ENCODE measurements at regions not wholly inside any gene's neighbourhood (a gene's known extent, or its start where the extent isn't known, plus 50 kb on each side); places are given as distances from the start of the nearest gene placed in this dataset.

DNA sequence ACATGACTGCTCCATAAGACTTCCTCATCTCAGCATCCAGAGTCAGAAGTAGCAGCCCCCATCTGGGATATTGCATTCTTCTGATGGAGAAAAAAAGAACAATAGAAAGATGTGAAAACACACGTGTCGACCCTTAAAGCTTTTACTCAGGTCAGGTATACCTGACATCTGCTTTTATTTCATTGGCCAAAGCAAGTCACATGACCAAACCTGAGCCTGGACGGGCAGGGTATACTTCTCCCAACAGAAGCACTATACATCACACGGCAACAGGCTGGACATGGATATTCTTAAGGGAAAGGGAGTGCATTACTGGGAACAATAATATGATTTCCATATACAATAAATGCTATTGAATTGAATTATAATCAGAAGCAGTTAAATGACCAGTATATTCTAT is 243.3 kb downstream of the LMO4 start:
- Histone ChIP-seq H3K27ac (ENCODE audit: insufficient read depth, low read length, poor library complexity, severe bottlenecking) (no peak overlapping the region), H3K36me3 (ENCODE audit: control insufficient read depth, insufficient read depth, low read length) (no peaks in the 10 kb centered on the region), H3K4me1 (ENCODE audit: control insufficient read depth, insufficient read depth, low read length, poor library complexity, severe bottlenecking) (no peaks in the 10 kb centered on the region), H3K9me3 (ENCODE audit: control insufficient read depth, low read length) (no peaks in the 10 kb centered on the region), H3K27me3 (replicated peaks; ENCODE audit: control insufficient read depth, insufficient read depth, low read length, poor library complexity, severe bottlenecking) (no peaks in the 10 kb centered on the region), H3K4me3 (ENCODE audit: insufficient read depth, low read depth, low read length, poor library complexity, severe bottlenecking) (no peak overlapping the region)
- DNase-seq = no peak

DNA sequence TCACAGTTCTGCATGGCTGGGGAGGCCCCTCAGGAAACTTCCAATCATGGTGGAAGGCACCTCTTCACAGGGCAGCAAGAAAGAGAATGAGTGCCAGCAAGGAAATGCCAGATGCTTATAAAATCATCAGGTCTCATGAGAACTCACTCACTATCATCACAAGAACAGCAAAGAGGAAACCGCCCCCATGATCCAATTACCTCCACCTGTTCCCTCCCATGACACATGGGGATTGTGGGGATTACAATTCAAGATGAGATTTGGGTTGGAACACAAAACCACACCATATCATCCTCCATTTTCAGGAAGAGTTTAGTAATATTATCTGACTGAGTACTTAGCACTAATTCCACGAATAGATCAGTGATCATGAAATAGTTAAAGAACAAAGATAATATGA is 244.2 kb downstream of the LMO4 start:
- no peak for DNase-seq
- Histone ChIP-seq H3K27me3 (replicated peaks; ENCODE audit: control insufficient read depth, insufficient read depth, low read length, poor library complexity, severe bottlenecking) (no peaks in the 10 kb centered on the region), H3K4me3 (ENCODE audit: insufficient read depth, low read depth, low read length, poor library complexity, severe bottlenecking) (no peak overlapping the region), H3K9me3 (ENCODE audit: control insufficient read depth, low read length) (no peaks in the 10 kb centered on the region), H3K4me1 (ENCODE audit: control insufficient read depth, insufficient read depth, low read length, poor library complexity, severe bottlenecking) (no peaks in the 10 kb centered on the region), H3K27ac (ENCODE audit: insufficient read depth, low read length, poor library complexity, severe bottlenecking) (no peak overlapping the region), H3K36me3 (ENCODE audit: control insufficient read depth, insufficient read depth, low read length) (no peaks in the 10 kb centered on the region)

DNA sequence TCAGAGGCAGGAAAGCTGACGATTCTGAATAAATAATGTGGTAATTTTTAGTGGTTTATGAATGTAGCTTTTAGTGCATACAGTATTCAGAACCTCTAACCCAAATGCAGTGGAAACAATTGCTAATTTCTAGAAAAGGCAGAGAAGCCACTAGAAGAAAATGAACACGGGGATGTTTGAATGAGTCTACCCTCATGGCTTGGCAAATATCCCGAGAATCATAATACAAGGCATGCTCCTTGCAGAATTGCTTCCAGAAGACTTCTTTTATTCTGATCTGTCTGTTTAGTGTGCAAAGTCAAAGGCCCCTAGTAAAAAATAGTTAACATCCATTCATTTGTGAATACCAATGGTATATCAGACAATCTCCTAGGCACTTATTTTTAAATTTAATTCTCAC is 246.8 kb downstream of the LMO4 start:
- Histone ChIP-seq H3K9me3 (ENCODE audit: control insufficient read depth, low read length) (no peaks in the 10 kb centered on the region), H3K27ac (ENCODE audit: insufficient read depth, low read length, poor library complexity, severe bottlenecking) (no peak overlapping the region), H3K4me3 (ENCODE audit: insufficient read depth, low read depth, low read length, poor library complexity, severe bottlenecking) (no peak overlapping the region), H3K27me3 (replicated peaks; ENCODE audit: control insufficient read depth, insufficient read depth, low read length, poor library complexity, severe bottlenecking) (no peaks in the 10 kb centered on the region), H3K4me1 (ENCODE audit: control insufficient read depth, insufficient read depth, low read length, poor library complexity, severe bottlenecking) (no peaks in the 10 kb centered on the region), H3K36me3 (ENCODE audit: control insufficient read depth, insufficient read depth, low read length) (no peaks in the 10 kb centered on the region)
- no peak for DNase-seq

DNA sequence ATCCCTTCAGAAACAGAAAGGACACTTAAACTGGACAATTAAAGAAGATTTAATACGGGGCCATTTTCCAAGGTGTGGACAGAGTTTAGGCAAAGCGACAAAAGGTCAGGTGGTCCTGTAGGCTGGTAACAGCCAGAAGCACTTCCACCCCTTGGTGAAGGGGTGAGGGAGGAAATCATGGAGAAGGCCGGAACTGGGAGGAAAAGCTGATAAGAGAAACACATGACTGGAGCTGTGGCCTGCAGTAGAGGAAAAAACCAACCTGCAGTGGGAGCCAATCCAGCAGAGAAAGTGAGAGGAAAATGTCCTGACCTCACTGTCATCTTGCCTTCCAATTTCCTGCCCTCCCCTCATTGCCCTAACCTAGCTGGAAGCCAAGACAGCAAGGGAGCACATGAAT is 249.8 kb downstream of the LMO4 start:
- no peak for DNase-seq
- Histone ChIP-seq H3K36me3 (ENCODE audit: control insufficient read depth, insufficient read depth, low read length) (no peaks in the 10 kb centered on the region), H3K4me3 (ENCODE audit: insufficient read depth, low read depth, low read length, poor library complexity, severe bottlenecking) (no peak overlapping the region), H3K27ac (ENCODE audit: insufficient read depth, low read length, poor library complexity, severe bottlenecking) (no peak overlapping the region), H3K9me3 (ENCODE audit: control insufficient read depth, low read length) (no peaks in the 10 kb centered on the region), H3K27me3 (replicated peaks; ENCODE audit: control insufficient read depth, insufficient read depth, low read length, poor library complexity, severe bottlenecking) (no peaks in the 10 kb centered on the region), H3K4me1 (ENCODE audit: control insufficient read depth, insufficient read depth, low read length, poor library complexity, severe bottlenecking) (no peaks in the 10 kb centered on the region)

DNA sequence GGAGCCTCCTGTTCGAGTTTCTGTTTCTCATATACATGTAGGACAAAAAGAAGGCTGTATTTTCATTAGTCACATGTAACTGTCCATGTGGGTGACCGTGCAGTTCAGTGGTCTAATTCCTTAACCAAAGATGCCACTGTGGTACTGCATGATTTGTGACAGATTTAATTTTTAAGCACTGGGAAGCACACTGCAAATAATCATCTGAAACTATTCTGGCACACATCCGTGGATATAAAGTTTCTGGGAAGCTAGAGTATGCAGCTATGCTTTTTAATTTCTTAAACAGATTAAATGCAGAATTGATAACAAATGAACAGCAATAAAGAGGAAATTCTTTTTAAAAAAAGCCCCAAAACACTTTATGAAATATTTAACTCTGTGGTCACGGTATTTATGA is 254.8 kb downstream of the LMO4 start:
- H3K36me3 ChIP-seq (ENCODE audit: control insufficient read depth, insufficient read depth, low read length) = no peaks in the 10 kb centered on the region
- H3K4me3 ChIP-seq (ENCODE audit: insufficient read depth, low read depth, low read length, poor library complexity, severe bottlenecking) = no peak overlapping the region
- no peaks in the 10 kb centered on the region for H3K9me3 ChIP-seq (ENCODE audit: control insufficient read depth, low read length)
- no peaks in the 10 kb centered on the region for H3K27me3 ChIP-seq (replicated peaks; ENCODE audit: control insufficient read depth, insufficient read depth, low read length, poor library complexity, severe bottlenecking)
- no peak for DNase-seq
- H3K4me1 ChIP-seq (ENCODE audit: control insufficient read depth, insufficient read depth, low read length, poor library complexity, severe bottlenecking) = no peaks in the 10 kb centered on the region
- H3K27ac ChIP-seq (ENCODE audit: insufficient read depth, low read length, poor library complexity, severe bottlenecking) = no peak overlapping the region

DNA sequence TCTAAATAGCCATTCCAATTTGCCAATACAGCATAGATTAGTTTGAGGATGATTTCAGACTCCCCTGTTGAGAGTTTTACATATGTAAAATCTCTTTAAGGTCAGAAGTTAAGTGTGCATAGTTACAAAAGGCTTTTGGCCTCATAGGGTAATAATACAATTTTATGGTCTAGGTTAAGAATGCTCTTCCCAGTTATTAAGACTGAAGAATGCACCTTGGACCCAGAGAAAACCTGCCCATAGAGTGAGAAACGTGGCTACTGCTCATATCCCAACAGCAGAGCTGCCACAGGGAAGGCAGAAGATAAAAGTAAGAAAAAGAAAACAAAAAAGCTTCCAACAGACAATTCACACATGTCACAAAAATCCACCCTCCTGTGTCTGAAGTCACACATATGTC is 255.9 kb downstream of the LMO4 start:
- no peaks in the 10 kb centered on the region for H3K36me3 ChIP-seq (ENCODE audit: control insufficient read depth, insufficient read depth, low read length)
- no peak overlapping the region for H3K4me3 ChIP-seq (ENCODE audit: insufficient read depth, low read depth, low read length, poor library complexity, severe bottlenecking)
- DNase-seq = no peak
- H3K9me3 ChIP-seq (ENCODE audit: control insufficient read depth, low read length) = no peaks in the 10 kb centered on the region
- H3K27ac ChIP-seq (ENCODE audit: insufficient read depth, low read length, poor library complexity, severe bottlenecking) = no peak overlapping the region
- no peaks in the 10 kb centered on the region for H3K4me1 ChIP-seq (ENCODE audit: control insufficient read depth, insufficient read depth, low read length, poor library complexity, severe bottlenecking)
- H3K27me3 ChIP-seq (replicated peaks; ENCODE audit: control insufficient read depth, insufficient read depth, low read length, poor library complexity, severe bottlenecking) = no peaks in the 10 kb centered on the region

DNA sequence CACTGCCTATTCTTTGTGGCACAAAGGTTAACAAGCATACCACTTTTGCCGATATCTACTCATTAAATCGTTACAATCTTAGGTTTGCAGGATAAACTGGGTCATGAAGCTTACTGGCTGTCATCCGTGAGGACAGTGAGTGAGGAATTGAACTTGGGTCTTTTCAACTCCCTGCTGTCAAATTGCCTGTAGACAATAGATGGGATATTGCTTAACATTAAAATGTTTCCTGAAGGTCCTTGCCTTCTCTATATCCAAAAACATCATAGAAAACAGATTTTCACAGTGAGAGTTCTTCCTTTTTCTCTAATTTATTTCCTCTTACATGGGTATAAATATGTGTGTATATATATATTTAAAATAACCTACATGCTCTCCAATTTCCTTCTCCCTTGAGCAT is 257.8 kb downstream of the LMO4 start:
- no peak overlapping the region for H3K27ac ChIP-seq (ENCODE audit: insufficient read depth, low read length, poor library complexity, severe bottlenecking)
- H3K9me3 ChIP-seq (ENCODE audit: control insufficient read depth, low read length) = no peaks in the 10 kb centered on the region
- H3K4me3 ChIP-seq (ENCODE audit: insufficient read depth, low read depth, low read length, poor library complexity, severe bottlenecking) = no peak overlapping the region
- no peaks in the 10 kb centered on the region for H3K4me1 ChIP-seq (ENCODE audit: control insufficient read depth, insufficient read depth, low read length, poor library complexity, severe bottlenecking)
- no peak for DNase-seq
- no peaks in the 10 kb centered on the region for H3K36me3 ChIP-seq (ENCODE audit: control insufficient read depth, insufficient read depth, low read length)
- no peaks in the 10 kb centered on the region for H3K27me3 ChIP-seq (replicated peaks; ENCODE audit: control insufficient read depth, insufficient read depth, low read length, poor library complexity, severe bottlenecking)

DNA sequence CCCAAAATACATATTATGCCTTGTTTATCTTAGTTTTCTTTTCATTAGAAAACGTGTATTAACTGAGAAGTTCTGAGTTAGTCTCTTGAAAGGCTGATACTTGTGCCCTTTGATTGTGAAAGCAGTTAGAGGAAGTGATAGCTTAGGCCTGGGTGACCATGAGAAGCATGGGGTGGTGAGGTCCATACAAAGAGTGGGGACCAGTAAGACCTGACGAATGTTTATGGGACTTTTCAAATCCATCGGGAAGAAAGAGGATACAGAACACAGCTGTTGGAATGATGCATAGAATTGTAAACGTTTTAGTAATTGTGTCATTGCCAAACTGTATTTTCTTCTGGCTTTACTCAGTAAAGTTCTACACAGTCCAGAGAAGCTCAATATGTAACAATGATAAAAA is 259.8 kb downstream of the LMO4 start:
- Histone ChIP-seq H3K9me3 (ENCODE audit: control insufficient read depth, low read length) (no peaks in the 10 kb centered on the region), H3K27me3 (replicated peaks; ENCODE audit: control insufficient read depth, insufficient read depth, low read length, poor library complexity, severe bottlenecking) (no peaks in the 10 kb centered on the region), H3K36me3 (ENCODE audit: control insufficient read depth, insufficient read depth, low read length) (no peaks in the 10 kb centered on the region), H3K4me1 (ENCODE audit: control insufficient read depth, insufficient read depth, low read length, poor library complexity, severe bottlenecking) (no peaks in the 10 kb centered on the region), H3K4me3 (ENCODE audit: insufficient read depth, low read depth, low read length, poor library complexity, severe bottlenecking) (no peak overlapping the region), H3K27ac (ENCODE audit: insufficient read depth, low read length, poor library complexity, severe bottlenecking) (no peak overlapping the region)
- no peak for DNase-seq

DNA sequence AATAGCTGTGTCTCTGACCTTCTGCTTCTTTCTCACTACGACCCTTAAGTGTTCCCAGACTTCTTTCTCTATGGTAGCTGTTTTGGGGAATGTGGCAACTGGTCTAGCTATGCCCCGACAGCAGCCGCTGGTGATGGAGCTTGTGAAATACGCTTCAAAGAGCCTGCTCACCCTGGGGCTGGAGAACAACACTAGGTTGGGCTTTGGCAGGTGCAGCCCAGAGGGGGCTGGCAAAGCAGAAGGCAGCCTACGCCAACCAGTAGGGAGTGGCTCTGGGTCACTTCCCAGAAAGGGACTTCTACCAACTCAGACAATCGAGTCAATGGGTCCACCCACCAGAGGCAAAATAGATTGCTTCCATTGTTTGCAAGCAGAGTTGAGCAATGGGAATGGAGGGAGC is 262.8 kb downstream of the LMO4 start:
- no peaks in the 10 kb centered on the region for H3K27me3 ChIP-seq (replicated peaks; ENCODE audit: control insufficient read depth, insufficient read depth, low read length, poor library complexity, severe bottlenecking)
- no peak for DNase-seq
- no peaks in the 10 kb centered on the region for H3K4me1 ChIP-seq (ENCODE audit: control insufficient read depth, insufficient read depth, low read length, poor library complexity, severe bottlenecking)
- no peaks in the 10 kb centered on the region for H3K9me3 ChIP-seq (ENCODE audit: control insufficient read depth, low read length)
- H3K27ac ChIP-seq (ENCODE audit: insufficient read depth, low read length, poor library complexity, severe bottlenecking) = no peak overlapping the region
- no peak overlapping the region for H3K4me3 ChIP-seq (ENCODE audit: insufficient read depth, low read depth, low read length, poor library complexity, severe bottlenecking)
- no peaks in the 10 kb centered on the region for H3K36me3 ChIP-seq (ENCODE audit: control insufficient read depth, insufficient read depth, low read length)

DNA sequence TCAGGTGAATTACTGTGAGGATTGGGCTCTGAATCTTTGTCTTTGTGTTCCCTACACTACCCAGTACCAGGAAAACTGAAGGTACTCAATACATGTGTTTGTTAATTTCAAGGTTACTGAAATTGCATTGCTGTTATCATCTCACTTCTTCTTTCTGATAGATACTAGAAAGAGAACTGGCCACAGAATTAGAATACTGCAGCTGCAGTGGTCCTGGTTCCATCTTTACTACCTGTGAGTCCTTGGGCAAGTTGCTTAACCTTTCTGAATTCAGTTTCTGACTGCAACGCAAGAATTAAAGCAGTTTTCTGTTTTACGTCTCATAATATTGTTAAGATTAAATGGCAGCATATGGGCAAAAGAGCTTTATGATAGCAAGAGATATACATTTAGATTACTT is 263.5 kb downstream of the LMO4 start:
- Histone ChIP-seq H3K36me3 (ENCODE audit: control insufficient read depth, insufficient read depth, low read length) (no peaks in the 10 kb centered on the region), H3K27ac (ENCODE audit: insufficient read depth, low read length, poor library complexity, severe bottlenecking) (no peak overlapping the region), H3K27me3 (replicated peaks; ENCODE audit: control insufficient read depth, insufficient read depth, low read length, poor library complexity, severe bottlenecking) (no peaks in the 10 kb centered on the region), H3K4me1 (ENCODE audit: control insufficient read depth, insufficient read depth, low read length, poor library complexity, severe bottlenecking) (no peaks in the 10 kb centered on the region), H3K4me3 (ENCODE audit: insufficient read depth, low read depth, low read length, poor library complexity, severe bottlenecking) (no peak overlapping the region), H3K9me3 (ENCODE audit: control insufficient read depth, low read length) (no peaks in the 10 kb centered on the region)
- no peak for DNase-seq

Data from effector memory CD4-positive, alpha-beta T cell (primary cell).